ENCODE measurements at regions not wholly inside any gene's neighbourhood (a gene's known extent, or its start where the extent isn't known, plus 50 kb on each side); places are given as distances from the start of the nearest gene placed in this dataset.
"Not testable (repeated sequence)": the region's sequence is repeated elsewhere in the genome, so short reads cannot be mapped to it uniquely, and the experiment has no call there.

GRCh38 chr22:33162196-33162595 lies 104.0 kb upstream of the SYN3 start:
- DNase-seq (ENCODE audit: low read depth in 2 of 2) = no peak
- no peaks in the 10 kb centered on the region for H3K36me3 ChIP-seq (ENCODE audit: control insufficient read depth, insufficient read depth, low read length)
- H3K4me3 ChIP-seq (replicated peaks in 1 of 4; ENCODE audit: control extremely low read depth in 1 of 4, insufficient read depth in 1 of 4, low read depth in 3 of 4, low read length in 4 of 4) = no peak overlapping the region
- H3K9me3 ChIP-seq (ENCODE audit: control insufficient read depth, insufficient read depth, low read depth, low read length) = no peaks in the 10 kb centered on the region
- TF ChIP-seq EZH2 (IDR thresholded peaks at IDR 0.05; ENCODE audit: low read length, missing control alignments) = no peak
- TF ChIP-seq CTCF (conservative IDR thresholded peaks at IDR 0.05 in 1 of 2, IDR thresholded peaks at IDR 0.05 in 1 of 2; ENCODE audit: low read depth in 1 of 2, low read length in 2 of 2) = no peak
- no peaks in the 10 kb centered on the region for H3K27me3 ChIP-seq (ENCODE audit: control insufficient read depth, insufficient read depth, low read length)
- H4K20me1 ChIP-seq (ENCODE audit: control insufficient read depth, extremely low read depth, insufficient read depth, low read length) = no peaks in the 10 kb centered on the region
- H3K27ac ChIP-seq (ENCODE audit: insufficient read depth, low read length) = no peak overlapping the region
- H2AFZ ChIP-seq (ENCODE audit: low read length) = no peak overlapping the region
- no peaks in the 10 kb centered on the region for H3K4me1 ChIP-seq (ENCODE audit: control insufficient read depth, extremely low read depth, insufficient read depth, low read length)
- H3K4me2 ChIP-seq (ENCODE audit: extremely low read depth, insufficient read depth, low read length) = no peak overlapping the region
- H3K79me2 ChIP-seq (ENCODE audit: control insufficient read depth, insufficient read depth, low read length) = no peaks in the 10 kb centered on the region
- no peak overlapping the region for H3K9ac ChIP-seq (ENCODE audit: insufficient read depth, low read length)

DNA sequence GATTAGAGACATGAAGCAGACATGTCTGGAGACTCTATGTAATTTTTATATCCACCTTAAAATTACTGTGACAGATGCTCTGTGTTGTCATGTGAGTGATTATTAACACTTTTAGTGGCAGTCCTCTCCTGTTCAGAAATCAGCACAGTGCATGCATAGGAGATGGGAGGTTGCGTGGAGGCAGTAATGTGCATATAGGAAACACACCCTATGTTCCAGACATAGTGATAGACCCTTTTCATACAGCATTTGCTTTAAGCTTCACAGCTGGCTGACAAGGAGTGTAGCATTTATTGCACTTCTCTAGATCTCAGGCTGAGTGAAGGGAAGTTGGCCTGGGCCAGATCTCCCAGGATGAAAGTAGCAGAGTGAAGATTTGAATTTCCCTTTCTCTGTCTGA lies 102.3 kb upstream of the SYN3 start:
- no peak overlapping the region for H3K4me3 ChIP-seq (replicated peaks in 1 of 4; ENCODE audit: control extremely low read depth in 1 of 4, insufficient read depth in 1 of 4, low read depth in 3 of 4, low read length in 4 of 4)
- H3K79me2 ChIP-seq (ENCODE audit: control insufficient read depth, insufficient read depth, low read length) = no peaks in the 10 kb centered on the region
- H3K9ac ChIP-seq (ENCODE audit: insufficient read depth, low read length) = no peak overlapping the region
- no peak overlapping the region for H3K4me2 ChIP-seq (ENCODE audit: extremely low read depth, insufficient read depth, low read length)
- no peak overlapping the region for H3K27ac ChIP-seq (ENCODE audit: insufficient read depth, low read length)
- no peak for TF ChIP-seq EZH2 (IDR thresholded peaks at IDR 0.05; ENCODE audit: low read length, missing control alignments)
- no peak for TF ChIP-seq CTCF (conservative IDR thresholded peaks at IDR 0.05 in 1 of 2, IDR thresholded peaks at IDR 0.05 in 1 of 2; ENCODE audit: low read depth in 1 of 2, low read length in 2 of 2)
- H3K36me3 ChIP-seq (ENCODE audit: control insufficient read depth, insufficient read depth, low read length) = no peaks in the 10 kb centered on the region
- DNase-seq (ENCODE audit: low read depth in 2 of 2) = no peak
- no peak overlapping the region for H2AFZ ChIP-seq (ENCODE audit: low read length)
- H3K27me3 ChIP-seq (ENCODE audit: control insufficient read depth, insufficient read depth, low read length) = no peaks in the 10 kb centered on the region
- H4K20me1 ChIP-seq (ENCODE audit: control insufficient read depth, extremely low read depth, insufficient read depth, low read length) = no peaks in the 10 kb centered on the region
- H3K9me3 ChIP-seq (ENCODE audit: control insufficient read depth, insufficient read depth, low read depth, low read length) = no peaks in the 10 kb centered on the region
- H3K4me1 ChIP-seq (ENCODE audit: control insufficient read depth, extremely low read depth, insufficient read depth, low read length) = no peaks in the 10 kb centered on the region

DNA sequence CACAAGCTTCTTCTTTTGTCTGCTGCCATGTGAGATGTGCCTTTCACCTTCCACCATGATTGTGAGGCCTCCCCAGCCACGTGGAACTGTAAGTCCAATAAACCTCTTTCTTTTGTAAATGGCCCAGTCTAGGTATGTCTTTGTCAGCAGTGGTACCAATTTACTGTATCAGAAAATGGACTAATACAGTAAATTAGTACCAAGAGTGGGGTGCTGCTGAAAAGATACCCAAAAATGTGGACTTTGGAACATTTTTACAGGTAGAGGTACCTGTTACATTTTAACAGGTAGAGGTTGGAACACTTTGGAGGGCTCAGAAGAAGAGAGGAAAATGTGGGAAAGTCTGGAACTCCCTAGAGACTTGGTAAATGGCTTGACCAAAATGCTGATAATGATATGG lies 96.8 kb upstream of the SYN3 start:
- H3K4me2 ChIP-seq (ENCODE audit: extremely low read depth, insufficient read depth, low read length); H3K4me1 ChIP-seq (ENCODE audit: control insufficient read depth, extremely low read depth, insufficient read depth, low read length); H2AFZ ChIP-seq (ENCODE audit: low read length); H4K20me1 ChIP-seq (ENCODE audit: control insufficient read depth, extremely low read depth, insufficient read depth, low read length); H3K9ac ChIP-seq (ENCODE audit: insufficient read depth, low read length); H3K27me3 ChIP-seq (ENCODE audit: control insufficient read depth, insufficient read depth, low read length); H3K4me3 ChIP-seq (replicated peaks in 1 of 4; ENCODE audit: control extremely low read depth in 1 of 4, insufficient read depth in 1 of 4, low read depth in 3 of 4, low read length in 4 of 4); DNase-seq (ENCODE audit: low read depth in 2 of 2); H3K79me2 ChIP-seq (ENCODE audit: control insufficient read depth, insufficient read depth, low read length); H3K36me3 ChIP-seq (ENCODE audit: control insufficient read depth, insufficient read depth, low read length); H3K27ac ChIP-seq (ENCODE audit: insufficient read depth, low read length); H3K9me3 ChIP-seq (ENCODE audit: control insufficient read depth, insufficient read depth, low read depth, low read length): not testable (repeated sequence)

GRCh38 chr22:33149611-33150010 lies 91.4 kb upstream of the SYN3 start:
- TF ChIP-seq EZH2 (IDR thresholded peaks at IDR 0.05; ENCODE audit: low read length, missing control alignments) = no peak
- TF ChIP-seq CTCF (conservative IDR thresholded peaks at IDR 0.05 in 1 of 2, IDR thresholded peaks at IDR 0.05 in 1 of 2; ENCODE audit: low read depth in 1 of 2, low read length in 2 of 2) = no peak

More at GRCh38 chr22:33149611-33150010, 91.4 kb upstream of the SYN3 start:
- H2AFZ ChIP-seq (ENCODE audit: low read length) = no peak overlapping the region
- H3K36me3 ChIP-seq (ENCODE audit: control insufficient read depth, insufficient read depth, low read length) = no peaks in the 10 kb centered on the region
- no peaks in the 10 kb centered on the region for H3K27me3 ChIP-seq (ENCODE audit: control insufficient read depth, insufficient read depth, low read length)
- H3K9me3 ChIP-seq (ENCODE audit: control insufficient read depth, insufficient read depth, low read depth, low read length) = no peaks in the 10 kb centered on the region
- no peak overlapping the region for H3K27ac ChIP-seq (ENCODE audit: insufficient read depth, low read length)
- no peaks in the 10 kb centered on the region for H3K4me1 ChIP-seq (ENCODE audit: control insufficient read depth, extremely low read depth, insufficient read depth, low read length)
- no peak overlapping the region for H3K9ac ChIP-seq (ENCODE audit: insufficient read depth, low read length)
- no peaks in the 10 kb centered on the region for H3K79me2 ChIP-seq (ENCODE audit: control insufficient read depth, insufficient read depth, low read length)
- no peak overlapping the region for H3K4me3 ChIP-seq (replicated peaks in 1 of 4; ENCODE audit: control extremely low read depth in 1 of 4, insufficient read depth in 1 of 4, low read depth in 3 of 4, low read length in 4 of 4)
- H3K4me2 ChIP-seq (ENCODE audit: extremely low read depth, insufficient read depth, low read length) = no peak overlapping the region
- H4K20me1 ChIP-seq (ENCODE audit: control insufficient read depth, extremely low read depth, insufficient read depth, low read length) = no peaks in the 10 kb centered on the region
- no peak for DNase-seq (ENCODE audit: low read depth in 2 of 2)
